Mesothelial cell of epicardium (in vitro differentiated cells): ENCODE measurements at regions not wholly inside any gene's neighbourhood (a gene's known extent, or its start where the extent isn't known, plus 50 kb on each side); places are given as distances from the start of the nearest gene placed in this dataset.

Experiments
- DNase-seq, 2 experiments: peaks; one replicate each; pipeline ENCODE4 v3.0.0; 2021; ENCODE audit warnings: low spot score in 2 of 2; ENCODE audit not compliant: unreplicated experiment in 2 of 2
- H3K27ac Mint-ChIP-seq: 2 replicates; pipeline ENCODE4 v1.8.0; 2021; ENCODE audit warnings: mixed read lengths
- H3K27me3 Mint-ChIP-seq: 2 replicates; pipeline ENCODE4 v1.8.0; 2021; ENCODE audit warnings: low read depth, mixed read lengths
- H3K36me3 Mint-ChIP-seq: 2 replicates; pipeline ENCODE4 v1.8.0; 2021; ENCODE audit warnings: mixed read lengths
- H3K4me1 Mint-ChIP-seq: 2 replicates; pipeline ENCODE4 v1.8.0; 2021; ENCODE audit warnings: mixed read lengths
- H3K4me3 Mint-ChIP-seq: 2 replicates; pipeline ENCODE4 v1.8.0; 2021; ENCODE audit warnings: mild to moderate bottlenecking, moderate library complexity, mixed read lengths
- H3K9me3 Mint-ChIP-seq: 2 replicates; pipeline ENCODE4 v1.8.0; 2021; ENCODE audit warnings: mixed read lengths
- CTCF ChIP-seq: fragments of 200-600 bp; sonication (generic); IDR thresholded peaks from one replicate; pipeline ENCODE4 v1.5.0; 2021; ENCODE audit warnings: antibody characterized with exemption; ENCODE audit not compliant: unreplicated experiment

GRCh38 chr14:32009976-32010581, 67.0 kb upstream of the ARHGAP5 start:
- no peaks in the 10 kb centered on the region for H3K9me3 Mint-ChIP-seq
- no peak for TF ChIP-seq CTCF
- no peaks in the 10 kb centered on the region for H3K36me3 Mint-ChIP-seq
- peaks cover 46% of the 10 kb centered on the region for H3K4me1 Mint-ChIP-seq
- H3K27ac Mint-ChIP-seq, result no peak overlapping the region
- H3K4me3 Mint-ChIP-seq, result no peak overlapping the region
- no peak for DNase-seq
- H3K27me3 Mint-ChIP-seq, result no peaks in the 10 kb centered on the region

- peaks cover 46% of the 10 kb centered on the region for H3K4me1 Mint-ChIP-seq
- DNase-seq, result no peak
Measured at GRCh38 chr14:32010604-32011125, 66.4 kb upstream of the ARHGAP5 start.

GRCh38 chr14:32011225-32011624, 65.9 kb upstream of the ARHGAP5 start:
- Mint-ChIP-seq H3K4me1 (peaks cover 46% of the 10 kb centered on the region), H3K27me3 (no peaks in the 10 kb centered on the region), H3K36me3 (no peaks in the 10 kb centered on the region), H3K9me3 (no peaks in the 10 kb centered on the region), H3K27ac (peak overlapping the region; percentile 78), H3K4me3 (no peak overlapping the region)
- DNase-seq, result no peak
- TF ChIP-seq CTCF, result no peak

More at GRCh38 chr14:32010604-32011125, 66.4 kb upstream of the ARHGAP5 start:
- peak overlapping the region; percentile 78 for H3K27ac Mint-ChIP-seq
- H3K36me3 Mint-ChIP-seq, result no peaks in the 10 kb centered on the region
- no peak overlapping the region for H3K4me3 Mint-ChIP-seq
- H3K27me3 Mint-ChIP-seq, result no peaks in the 10 kb centered on the region
- no peak for TF ChIP-seq CTCF
- no peaks in the 10 kb centered on the region for H3K9me3 Mint-ChIP-seq

GRCh38 chr14:32012062-32012461, 65.0 kb upstream of the ARHGAP5 start:
- H3K27ac Mint-ChIP-seq, result no peak overlapping the region
- peaks cover 38% of the 10 kb centered on the region for H3K4me1 Mint-ChIP-seq
- TF ChIP-seq CTCF, result no peak

GRCh38 chr14:32012571-32012970, 64.5 kb upstream of the ARHGAP5 start:
- Mint-ChIP-seq H3K9me3 (no peaks in the 10 kb centered on the region), H3K27ac (no peak overlapping the region), H3K4me3 (no peak overlapping the region), H3K4me1 (peaks cover 35% of the 10 kb centered on the region), H3K36me3 (no peaks in the 10 kb centered on the region), H3K27me3 (no peaks in the 10 kb centered on the region)
- no peak for TF ChIP-seq CTCF
- DNase-seq, result no peak

More at GRCh38 chr14:32012062-32012461, 65.0 kb upstream of the ARHGAP5 start:
- DNase-seq, result no peak
- H3K4me3 Mint-ChIP-seq, result no peak overlapping the region
- H3K27me3 Mint-ChIP-seq, result no peaks in the 10 kb centered on the region
- no peaks in the 10 kb centered on the region for H3K36me3 Mint-ChIP-seq
- no peaks in the 10 kb centered on the region for H3K9me3 Mint-ChIP-seq
